Stimulated activated CD4-positive, alpha-beta T cell treated with anti-CD3 and anti-CD28 coated beads, Interleukin-1b, Interleukin-23, amount 100 ng/mL, for 24 hours (primary cell): ENCODE measurements at regions not wholly inside any gene's neighbourhood (a gene's known extent, or its start where the extent isn't known, plus 50 kb on each side); places are given as distances from the start of the nearest gene placed in this dataset.

Experiments used
- DNase-seq, 4 experiments: peaks; one replicate each; pipeline ENCODE4 v3.0.0-alpha.2; 2020; ENCODE audit warnings: low read depth in 4 of 4, low spot score in 1 of 4

- DNase-seq = no peak
Observed at GRCh38 chr16:5364186-5364585, 266.6 kb upstream of the EEF2KMT start.

GRCh38 chr16:5361322-5361721 is 263.7 kb upstream of the EEF2KMT start:
- no peak for DNase-seq

GRCh38 chr16:5354645-5355044 is 257.1 kb upstream of the EEF2KMT start:
- DNase-seq = no peak

- DNase-seq = no peak
Observed at GRCh38 chr16:5349670-5350517, 252.3 kb upstream of the EEF2KMT start.

- no peak for DNase-seq
Observed at GRCh38 chr16:5349101-5349500, 251.5 kb upstream of the EEF2KMT start.

GRCh38 chr16:5347561-5347960 is 250.0 kb upstream of the EEF2KMT start:
- DNase-seq = no peak

- no peak for DNase-seq
Observed at GRCh38 chr16:5336941-5337340, 239.3 kb upstream of the EEF2KMT start.

- DNase-seq = no peak
Observed at GRCh38 chr16:5333991-5334390, 236.4 kb upstream of the EEF2KMT start.

GRCh38 chr16:5333126-5333525 is 235.5 kb upstream of the EEF2KMT start:
- no peak for DNase-seq

GRCh38 chr16:5330058-5330457 is 232.5 kb upstream of the EEF2KMT start:
- no peak for DNase-seq

- no peak for DNase-seq
Observed at GRCh38 chr16:5328546-5328945, 231.0 kb upstream of the EEF2KMT start.

GRCh38 chr16:5326395-5326794 is 228.8 kb upstream of the EEF2KMT start:
- no peak for DNase-seq

- no peak for DNase-seq
Observed at GRCh38 chr16:5325932-5326331, 228.3 kb upstream of the EEF2KMT start.

- DNase-seq = no peak
Observed at GRCh38 chr16:5323284-5324141, 225.9 kb upstream of the EEF2KMT start.

GRCh38 chr16:5321930-5322329 is 224.3 kb upstream of the EEF2KMT start:
- no peak for DNase-seq

GRCh38 chr16:5319799-5320198 is 222.2 kb upstream of the EEF2KMT start:
- DNase-seq = no peak

- DNase-seq = no peak
Observed at GRCh38 chr16:5315914-5316313, 218.3 kb upstream of the EEF2KMT start.

- no peak for DNase-seq
Observed at GRCh38 chr16:5314377-5314776, 216.8 kb upstream of the EEF2KMT start.

GRCh38 chr16:5309946-5310611 is 212.5 kb upstream of the EEF2KMT start:
- no peak for DNase-seq

GRCh38 chr16:5305023-5305422 is 207.4 kb upstream of the EEF2KMT start:
- DNase-seq = no peak

GRCh38 chr16:5302372-5303114 is 204.9 kb upstream of the EEF2KMT start:
- no peak for DNase-seq
